PFSK-1 (cell line): ENCODE measurements at regions not wholly inside any gene's neighbourhood (a gene's known extent, or its start where the extent isn't known, plus 50 kb on each side); places are given as distances from the start of the nearest gene placed in this dataset.

Experiments
- POLR2AphosphoS5 ChIP-seq: IDR thresholded peaks from 2 replicates; pipeline ENCODE4 v1.6.1; 2012; ENCODE audit warnings: low read depth, mild to moderate bottlenecking, control low read depth, low read length, moderate library complexity
- SIN3A ChIP-seq: IDR thresholded peaks from 2 replicates; pipeline ENCODE4 v1.6.1; 2012; ENCODE audit warnings: mild to moderate bottlenecking, low read length, moderate library complexity, borderline replicate concordance; ENCODE audit not compliant: insufficient read depth
- TAF1 ChIP-seq: IDR thresholded peaks from 2 replicates; pipeline ENCODE4 v1.6.1; 2012; ENCODE audit warnings: low read length, control low read depth, borderline replicate concordance; ENCODE audit not compliant: insufficient read depth
- TF ChIP-seq, protein P1 (sequence below), 2 experiments: IDR thresholded peaks; 2 replicates each; pipeline versions ENCODE4 v1.6.1 to v1.8.0; 2011 to 2012; ENCODE audit warnings: low read depth in 2 of 2, low read length in 2 of 2, control low read depth in 1 of 2, inconsistent platforms in 1 of 2, mild to moderate bottlenecking in 1 of 2, moderate library complexity in 1 of 2; ENCODE audit not compliant: insufficient read depth in 1 of 2

GRCh38 chr3:191982481-191982880 is 521.5 kb downstream of the PYDC2 start:
- no peak for TF ChIP-seq POLR2AphosphoS5
- TF ChIP-seq TAF1, result no peak
- TF ChIP-seq SIN3A, result no peak
- TF ChIP-seq, protein P1, sequence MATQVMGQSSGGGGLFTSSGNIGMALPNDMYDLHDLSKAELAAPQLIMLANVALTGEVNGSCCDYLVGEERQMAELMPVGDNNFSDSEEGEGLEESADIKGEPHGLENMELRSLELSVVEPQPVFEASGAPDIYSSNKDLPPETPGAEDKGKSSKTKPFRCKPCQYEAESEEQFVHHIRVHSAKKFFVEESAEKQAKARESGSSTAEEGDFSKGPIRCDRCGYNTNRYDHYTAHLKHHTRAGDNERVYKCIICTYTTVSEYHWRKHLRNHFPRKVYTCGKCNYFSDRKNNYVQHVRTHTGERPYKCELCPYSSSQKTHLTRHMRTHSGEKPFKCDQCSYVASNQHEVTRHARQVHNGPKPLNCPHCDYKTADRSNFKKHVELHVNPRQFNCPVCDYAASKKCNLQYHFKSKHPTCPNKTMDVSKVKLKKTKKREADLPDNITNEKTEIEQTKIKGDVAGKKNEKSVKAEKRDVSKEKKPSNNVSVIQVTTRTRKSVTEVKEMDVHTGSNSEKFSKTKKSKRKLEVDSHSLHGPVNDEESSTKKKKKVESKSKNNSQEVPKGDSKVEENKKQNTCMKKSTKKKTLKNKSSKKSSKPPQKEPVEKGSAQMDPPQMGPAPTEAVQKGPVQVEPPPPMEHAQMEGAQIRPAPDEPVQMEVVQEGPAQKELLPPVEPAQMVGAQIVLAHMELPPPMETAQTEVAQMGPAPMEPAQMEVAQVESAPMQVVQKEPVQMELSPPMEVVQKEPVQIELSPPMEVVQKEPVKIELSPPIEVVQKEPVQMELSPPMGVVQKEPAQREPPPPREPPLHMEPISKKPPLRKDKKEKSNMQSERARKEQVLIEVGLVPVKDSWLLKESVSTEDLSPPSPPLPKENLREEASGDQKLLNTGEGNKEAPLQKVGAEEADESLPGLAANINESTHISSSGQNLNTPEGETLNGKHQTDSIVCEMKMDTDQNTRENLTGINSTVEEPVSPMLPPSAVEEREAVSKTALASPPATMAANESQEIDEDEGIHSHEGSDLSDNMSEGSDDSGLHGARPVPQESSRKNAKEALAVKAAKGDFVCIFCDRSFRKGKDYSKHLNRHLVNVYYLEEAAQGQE (IDR thresholded peaks at IDR 0.05; ENCODE audit: insufficient read depth in 1 of 2, low read depth in 2 of 2, low read length in 2 of 2), result no peak
